DOHH2 (cell line): ENCODE measurements at regions not wholly inside any gene's neighbourhood (a gene's known extent, or its start where the extent isn't known, plus 50 kb on each side); places are given as distances from the start of the nearest gene placed in this dataset.

Experiments
- H3F3A ChIP-seq: fragments of 200-600 bp; sonication (generic), shearing (Covaris generic); 2 replicates; pipeline ENCODE4 v1.6.0; 2016; ENCODE audit warnings: antibody characterized with exemption, mild to moderate bottlenecking; ENCODE audit not compliant: control insufficient read depth, insufficient read depth
- H3K27ac ChIP-seq: fragments of 200-600 bp; sonication (generic); 2 replicates; pipeline ENCODE4 v1.5.1; 2014; ENCODE audit warnings: low read depth, mild to moderate bottlenecking, low read length, moderate library complexity
- H3K27me3 ChIP-seq: fragments of 200-600 bp; sonication (generic); 2 replicates; pipeline ENCODE4 v1.6.1; 2014; ENCODE audit warnings: mild to moderate bottlenecking, low read length, mixed read lengths; ENCODE audit not compliant: control insufficient read depth
- H3K36me3 ChIP-seq: fragments of 200-600 bp; sonication (generic); 2 replicates; pipeline ENCODE4 v1.6.1; 2014; ENCODE audit warnings: mild to moderate bottlenecking, low read length, moderate library complexity, mixed read lengths; ENCODE audit not compliant: control insufficient read depth
- H3K4me1 ChIP-seq: fragments of 200-600 bp; sonication (generic); 2 replicates; pipeline ENCODE4 v1.6.1; 2014; ENCODE audit warnings: mild to moderate bottlenecking, low read length, mixed read lengths; ENCODE audit not compliant: control insufficient read depth
- H3K4me2 ChIP-seq: fragments of 200-600 bp; sonication (generic); 2 replicates; pipeline ENCODE4 v1.6.0; 2014; ENCODE audit warnings: mild to moderate bottlenecking, low read length, moderate library complexity
- H3K4me3 ChIP-seq: fragments of 200-600 bp; sonication (generic); 2 replicates; pipeline ENCODE4 v1.5.1; 2014; ENCODE audit warnings: mild to moderate bottlenecking, low read length, mixed read lengths
- H3K79me2 ChIP-seq: fragments of 200-600 bp; sonication (generic); 2 replicates; pipeline ENCODE4 v1.6.1; 2014; ENCODE audit warnings: mild to moderate bottlenecking, low read length, mixed read lengths; ENCODE audit not compliant: control insufficient read depth
- H3K9me2 ChIP-seq: fragments of 200-600 bp; sonication (generic); replicated peaks from 2 replicates; pipeline ENCODE4 v1.6.1; 2014; ENCODE audit warnings: mild to moderate bottlenecking, low read length, mixed read lengths; ENCODE audit not compliant: control insufficient read depth
- H3K9me3 ChIP-seq: fragments of 200-600 bp; sonication (generic); 2 replicates; pipeline ENCODE4 v1.6.1; 2014; ENCODE audit warnings: antibody characterized with exemption, low read length, mixed read lengths; ENCODE audit not compliant: control insufficient read depth, insufficient read depth
- H4K20me1 ChIP-seq: fragments of 200-600 bp; sonication (generic); 2 replicates; pipeline ENCODE4 v1.6.0; 2014; ENCODE audit warnings: low read depth, mild to moderate bottlenecking, antibody characterized with exemption, low read length, moderate library complexity; ENCODE audit not compliant: control insufficient read depth, insufficient read depth
- CTCF ChIP-seq: fragments of 200-600 bp; sonication (generic); IDR thresholded peaks from one replicate; pipeline ENCODE4 v1.5.1; 2014; ENCODE audit warnings: antibody characterized with exemption, mild to moderate bottlenecking, low read depth, low read length; ENCODE audit not compliant: poor library complexity, severe bottlenecking
- EZH2phosphoT487 ChIP-seq: fragments of 200-600 bp; sonication (generic); IDR thresholded peaks from 2 replicates; pipeline ENCODE4 v1.6.1; 2017; ENCODE audit warnings: borderline replicate concordance, mild to moderate bottlenecking, antibody characterized with exemption, low read length, moderate library complexity, mixed read lengths

GRCh38 chr22:34114406-34114805, 194.1 kb upstream of the LARGE1 start:
- Histone ChIP-seq H3F3A (no peaks in the 10 kb centered on the region), H3K4me1 (no peaks in the 10 kb centered on the region)

GRCh38 chr22:34115722-34116121, 195.4 kb upstream of the LARGE1 start:
- Histone ChIP-seq H3K9me2 (no peaks in the 10 kb centered on the region), H3K4me3 (no peak overlapping the region), H3K27me3 (no peaks in the 10 kb centered on the region), H3K27ac (no peak overlapping the region), H3K4me1 (no peaks in the 10 kb centered on the region), H3K9me3 (no peaks in the 10 kb centered on the region), H4K20me1 (no peaks in the 10 kb centered on the region), H3K36me3 (no peaks in the 10 kb centered on the region), H3K79me2 (no peaks in the 10 kb centered on the region), H3F3A (no peaks in the 10 kb centered on the region), H3K4me2 (no peak overlapping the region)
- TF ChIP-seq CTCF (no peak), EZH2phosphoT487 (no peak)

More at GRCh38 chr22:34114406-34114805, 194.1 kb upstream of the LARGE1 start:
- Histone ChIP-seq H3K4me2 (no peak overlapping the region), H3K36me3 (no peaks in the 10 kb centered on the region), H3K79me2 (no peaks in the 10 kb centered on the region), H3K27me3 (no peaks in the 10 kb centered on the region), H3K9me3 (no peaks in the 10 kb centered on the region), H4K20me1 (no peaks in the 10 kb centered on the region), H3K4me3 (no peak overlapping the region), H3K27ac (no peak overlapping the region), H3K9me2 (no peaks in the 10 kb centered on the region)
- TF ChIP-seq CTCF (no peak), EZH2phosphoT487 (no peak)

- Histone ChIP-seq H3K79me2 (no peaks in the 10 kb centered on the region), H3K27me3 (no peaks in the 10 kb centered on the region), H3K9me2 (no peaks in the 10 kb centered on the region), H3F3A (no peaks in the 10 kb centered on the region), H3K27ac (no peak overlapping the region), H4K20me1 (no peaks in the 10 kb centered on the region), H3K36me3 (no peaks in the 10 kb centered on the region), H3K9me3 (no peaks in the 10 kb centered on the region), H3K4me3 (no peak overlapping the region), H3K4me2 (no peak overlapping the region), H3K4me1 (no peaks in the 10 kb centered on the region)
- TF ChIP-seq EZH2phosphoT487 (no peak), CTCF (no peak)
Measured at GRCh38 chr22:34116126-34116525, 195.8 kb upstream of the LARGE1 start.

- Histone ChIP-seq H3K9me2 (no peaks in the 10 kb centered on the region), H3K27me3 (no peaks in the 10 kb centered on the region), H3K4me2 (no peak overlapping the region), H4K20me1 (no peaks in the 10 kb centered on the region), H3K9me3 (no peaks in the 10 kb centered on the region), H3K4me1 (no peaks in the 10 kb centered on the region), H3K4me3 (no peak overlapping the region), H3F3A (no peaks in the 10 kb centered on the region), H3K36me3 (no peaks in the 10 kb centered on the region), H3K27ac (no peak overlapping the region), H3K79me2 (no peaks in the 10 kb centered on the region)
- TF ChIP-seq EZH2phosphoT487 (no peak), CTCF (no peak)
Measured at GRCh38 chr22:34122042-34122441, 201.8 kb upstream of the LARGE1 start.
